ENCODE measurements at regions not wholly inside any gene's neighbourhood (a gene's known extent, or its start where the extent isn't known, plus 50 kb on each side); places are given as distances from the start of the nearest gene placed in this dataset.
"Not testable (repeated sequence)": the region's sequence is repeated elsewhere in the genome, so short reads cannot be mapped to it uniquely, and the experiment has no call there.

DNA sequence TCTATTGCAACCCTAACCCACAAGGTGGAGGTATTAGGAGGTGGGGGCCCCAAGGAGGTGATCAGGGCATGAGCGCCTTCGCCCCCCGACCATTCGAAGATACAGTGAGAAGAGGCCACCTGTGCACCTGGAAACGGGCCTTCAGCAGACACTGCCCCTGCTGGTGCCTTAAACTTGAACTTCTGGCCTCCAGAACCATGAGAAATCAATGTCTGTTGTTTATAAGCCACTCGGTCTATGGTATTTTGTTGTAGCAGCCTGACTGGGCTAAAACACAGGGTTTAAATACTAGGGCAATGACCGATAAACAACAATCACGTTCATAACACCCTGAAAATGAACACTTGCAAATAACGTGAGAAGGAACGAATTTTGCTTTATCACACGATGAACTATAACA, 85.2 kb upstream of the USP29 start:
- Histone ChIP-seq H3K27me3 (ENCODE audit: control insufficient read depth, insufficient read depth, low read length) (no peaks in the 10 kb centered on the region), H3K4me1 (ENCODE audit: control insufficient read depth in 2 of 3, insufficient read depth in 2 of 3, low read depth in 1 of 3, low read length in 3 of 3) (no peaks in the 10 kb centered on the region), H3K36me3 (ENCODE audit: control insufficient read depth in 2 of 3, insufficient read depth in 3 of 3, low read length in 3 of 3) (no peaks in the 10 kb centered on the region), H3K4me3 (ENCODE audit: low read length in 3 of 3) (no peak overlapping the region), H3K9ac (ENCODE audit: low read length in 3 of 3) (no peak overlapping the region), H3K27ac (ENCODE audit: low read depth in 2 of 2, low read length in 2 of 2) (no peak overlapping the region), H3K9me3 (ENCODE audit: control insufficient read depth in 2 of 3, insufficient read depth in 1 of 3, low read length in 3 of 3) (peaks cover 0 to 4% (median 0%) of the 10 kb centered on the region in 3 donors)
- TF ChIP-seq, protein P1, sequence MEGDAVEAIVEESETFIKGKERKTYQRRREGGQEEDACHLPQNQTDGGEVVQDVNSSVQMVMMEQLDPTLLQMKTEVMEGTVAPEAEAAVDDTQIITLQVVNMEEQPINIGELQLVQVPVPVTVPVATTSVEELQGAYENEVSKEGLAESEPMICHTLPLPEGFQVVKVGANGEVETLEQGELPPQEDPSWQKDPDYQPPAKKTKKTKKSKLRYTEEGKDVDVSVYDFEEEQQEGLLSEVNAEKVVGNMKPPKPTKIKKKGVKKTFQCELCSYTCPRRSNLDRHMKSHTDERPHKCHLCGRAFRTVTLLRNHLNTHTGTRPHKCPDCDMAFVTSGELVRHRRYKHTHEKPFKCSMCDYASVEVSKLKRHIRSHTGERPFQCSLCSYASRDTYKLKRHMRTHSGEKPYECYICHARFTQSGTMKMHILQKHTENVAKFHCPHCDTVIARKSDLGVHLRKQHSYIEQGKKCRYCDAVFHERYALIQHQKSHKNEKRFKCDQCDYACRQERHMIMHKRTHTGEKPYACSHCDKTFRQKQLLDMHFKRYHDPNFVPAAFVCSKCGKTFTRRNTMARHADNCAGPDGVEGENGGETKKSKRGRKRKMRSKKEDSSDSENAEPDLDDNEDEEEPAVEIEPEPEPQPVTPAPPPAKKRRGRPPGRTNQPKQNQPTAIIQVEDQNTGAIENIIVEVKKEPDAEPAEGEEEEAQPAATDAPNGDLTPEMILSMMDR (IDR thresholded peaks at IDR 0.05; ENCODE audit: borderline replicate concordance, extremely low read depth, insufficient read depth), result no peak
- no peak for DNase-seq
- intact Hi-C loops (cut with DNase I), result no loop called here
- FAIRE-seq, result no peak

GRCh38 chr19:57035740-57036139, 84.0 kb upstream of the USP29 start:
- H3K9ac ChIP-seq (ENCODE audit: low read length in 3 of 3); H3K36me3 ChIP-seq (ENCODE audit: control insufficient read depth in 2 of 3, insufficient read depth in 3 of 3, low read length in 3 of 3); FAIRE-seq; H3K9me3 ChIP-seq (ENCODE audit: control insufficient read depth in 2 of 3, insufficient read depth in 1 of 3, low read length in 3 of 3); H3K27me3 ChIP-seq (ENCODE audit: control insufficient read depth, insufficient read depth, low read length); H3K4me1 ChIP-seq (ENCODE audit: control insufficient read depth in 2 of 3, insufficient read depth in 2 of 3, low read depth in 1 of 3, low read length in 3 of 3); intact Hi-C loops (cut with DNase I); DNase-seq; H3K27ac ChIP-seq (ENCODE audit: low read depth in 2 of 2, low read length in 2 of 2); H3K4me3 ChIP-seq (ENCODE audit: low read length in 3 of 3): not testable (repeated sequence)

DNA sequence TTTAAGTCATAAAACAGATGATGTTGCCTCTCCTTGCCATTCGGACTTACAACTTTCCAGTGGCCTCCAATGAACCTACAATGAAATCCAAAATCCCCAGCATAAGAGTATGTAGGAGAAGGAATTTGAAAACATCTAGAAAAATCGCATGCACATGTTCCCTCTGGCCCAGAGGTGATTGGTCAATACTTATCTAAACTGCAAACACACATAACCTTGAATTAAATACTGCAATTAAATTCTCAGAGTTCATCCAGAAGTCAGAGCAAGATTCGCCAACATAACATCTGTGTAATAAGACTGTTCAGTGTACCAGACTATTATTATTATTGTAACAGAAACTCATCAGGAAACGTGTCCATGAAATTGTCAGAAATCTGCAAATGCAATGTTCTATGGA, 82.2 kb upstream of the USP29 start:
- DNase-seq, result peak in 2 of 5 donors; percentile 32 to 84
- FAIRE-seq, result no peak
- no peak overlapping the region for H3K4me3 ChIP-seq (ENCODE audit: low read length in 3 of 3)
- H3K9me3 ChIP-seq (ENCODE audit: control insufficient read depth in 2 of 3, insufficient read depth in 1 of 3, low read length in 3 of 3), result peaks cover 0 to 4% (median 0%) of the 10 kb centered on the region in 3 donors
- no peaks in the 10 kb centered on the region for H3K4me1 ChIP-seq (ENCODE audit: control insufficient read depth in 2 of 3, insufficient read depth in 2 of 3, low read depth in 1 of 3, low read length in 3 of 3)
- no peak overlapping the region for H3K27ac ChIP-seq (ENCODE audit: low read depth in 2 of 2, low read length in 2 of 2)
- H3K9ac ChIP-seq (ENCODE audit: low read length in 3 of 3), result no peak overlapping the region
- intact Hi-C loops (cut with DNase I), result no loop called here
- no peaks in the 10 kb centered on the region for H3K36me3 ChIP-seq (ENCODE audit: control insufficient read depth in 2 of 3, insufficient read depth in 3 of 3, low read length in 3 of 3)
- TF ChIP-seq, protein P1 (IDR thresholded peaks at IDR 0.05; ENCODE audit: borderline replicate concordance, extremely low read depth, insufficient read depth), result no peak
- no peaks in the 10 kb centered on the region for H3K27me3 ChIP-seq (ENCODE audit: control insufficient read depth, insufficient read depth, low read length)

DNA sequence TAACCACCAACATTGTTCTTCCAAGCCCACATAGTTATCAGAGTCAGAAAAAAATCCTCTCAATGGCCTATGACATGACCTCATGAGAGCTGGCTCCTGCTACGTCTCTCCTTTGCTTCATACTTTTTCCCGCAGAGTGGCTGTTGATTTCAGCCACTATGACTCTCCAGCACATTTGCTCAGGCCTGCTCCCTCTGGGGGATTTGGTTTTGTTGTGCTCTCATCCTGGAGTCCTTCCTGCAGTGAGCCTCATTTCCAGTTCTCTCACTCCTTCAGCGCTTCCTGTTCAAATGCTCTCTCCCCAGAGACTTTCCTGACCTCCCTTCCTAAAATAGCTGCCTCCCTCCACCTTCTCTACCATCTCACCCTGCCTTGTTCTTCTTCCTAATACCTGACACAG, 72.0 kb upstream of the USP29 start:
- intact Hi-C loops (cut with DNase I), result no loop called here
- no peak overlapping the region for H3K27ac ChIP-seq (ENCODE audit: low read depth in 2 of 2, low read length in 2 of 2)
- TF ChIP-seq, protein P1 (IDR thresholded peaks at IDR 0.05; ENCODE audit: borderline replicate concordance, extremely low read depth, insufficient read depth), result no peak
- DNase-seq (no peak), FAIRE-seq (no peak)
- H3K36me3 ChIP-seq (ENCODE audit: control insufficient read depth in 2 of 3, insufficient read depth in 3 of 3, low read length in 3 of 3), result no peaks in the 10 kb centered on the region
- peaks cover 0 to 3% (median 0%) of the 10 kb centered on the region in 3 donors for H3K9me3 ChIP-seq (ENCODE audit: control insufficient read depth in 2 of 3, insufficient read depth in 1 of 3, low read length in 3 of 3)
- H3K4me3 ChIP-seq (ENCODE audit: low read length in 3 of 3), result no peak overlapping the region
- no peaks in the 10 kb centered on the region for H3K4me1 ChIP-seq (ENCODE audit: control insufficient read depth in 2 of 3, insufficient read depth in 2 of 3, low read depth in 1 of 3, low read length in 3 of 3)
- no peaks in the 10 kb centered on the region for H3K27me3 ChIP-seq (ENCODE audit: control insufficient read depth, insufficient read depth, low read length)
- H3K9ac ChIP-seq (ENCODE audit: low read length in 3 of 3), result no peak overlapping the region

Data from kidney (tissue), 13 donors.